ENCODE measurements at regions not wholly inside any gene's neighbourhood (a gene's known extent, or its start where the extent isn't known, plus 50 kb on each side); places are given as distances from the start of the nearest gene placed in this dataset.

DNA sequence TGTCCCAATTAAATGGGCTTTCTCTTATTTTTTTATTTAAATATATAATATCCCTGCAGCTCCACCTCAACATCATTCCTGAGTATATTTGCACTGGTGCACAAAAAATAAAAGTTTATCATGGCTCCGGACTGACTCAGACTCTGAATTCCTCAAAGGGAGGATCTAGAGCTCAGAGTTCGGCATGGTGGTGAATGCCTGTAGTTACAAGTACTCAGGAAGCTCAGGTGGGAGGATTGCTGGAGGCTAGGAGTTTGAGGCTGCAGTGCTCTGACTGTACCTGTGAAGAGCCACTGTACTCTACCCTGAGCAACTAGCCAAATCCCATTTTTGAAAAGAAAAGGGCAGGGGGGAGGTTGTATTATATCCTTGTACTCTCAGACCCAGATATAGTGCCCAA lies 52.8 kb upstream of the NRXN1 start:
- no peaks in the 10 kb centered on the region for H3K36me3 Mint-ChIP-seq
- no peak overlapping the region for H3K4me3 Mint-ChIP-seq
- no peaks in the 10 kb centered on the region for H3K27me3 Mint-ChIP-seq
- H3K9me3 Mint-ChIP-seq, result peaks cover 0 to 5% (median 1%) of the 10 kb centered on the region in 3 donors
- H3K27ac Mint-ChIP-seq, result no peak overlapping the region
- no peaks in the 10 kb centered on the region for H3K4me1 Mint-ChIP-seq

All from IgD-negative memory B cell (primary cell).